Body of pancreas (tissue), 4 donors: ENCODE measurements at regions not wholly inside any gene's neighbourhood (a gene's known extent, or its start where the extent isn't known, plus 50 kb on each side); places are given as distances from the start of the nearest gene placed in this dataset.
"Not testable (repeated sequence)": the region's sequence is repeated elsewhere in the genome, so short reads cannot be mapped to it uniquely, and the experiment has no call there.

Source experiments
- POLR2A ChIP-seq, 3 donors: fragments of 450-650 bp; IDR thresholded peaks; one replicate each; pipeline ENCODE4 v1.6.1; 2016; ENCODE audit warnings: antibody characterized with exemption in 3 of 3, mild to moderate bottlenecking in 2 of 3
- TF ChIP-seq, protein P1 (sequence below), 7 experiments: fragments of 450-650 bp in 4 of 7; fragments of 200-600 bp in 3 of 7; sonication (generic) in 3 of 7; IDR thresholded peaks; one replicate each; pipeline ENCODE4 v1.5.1; 2016 to 2019; ENCODE audit warnings: antibody characterized with exemption in 7 of 7

DNA sequence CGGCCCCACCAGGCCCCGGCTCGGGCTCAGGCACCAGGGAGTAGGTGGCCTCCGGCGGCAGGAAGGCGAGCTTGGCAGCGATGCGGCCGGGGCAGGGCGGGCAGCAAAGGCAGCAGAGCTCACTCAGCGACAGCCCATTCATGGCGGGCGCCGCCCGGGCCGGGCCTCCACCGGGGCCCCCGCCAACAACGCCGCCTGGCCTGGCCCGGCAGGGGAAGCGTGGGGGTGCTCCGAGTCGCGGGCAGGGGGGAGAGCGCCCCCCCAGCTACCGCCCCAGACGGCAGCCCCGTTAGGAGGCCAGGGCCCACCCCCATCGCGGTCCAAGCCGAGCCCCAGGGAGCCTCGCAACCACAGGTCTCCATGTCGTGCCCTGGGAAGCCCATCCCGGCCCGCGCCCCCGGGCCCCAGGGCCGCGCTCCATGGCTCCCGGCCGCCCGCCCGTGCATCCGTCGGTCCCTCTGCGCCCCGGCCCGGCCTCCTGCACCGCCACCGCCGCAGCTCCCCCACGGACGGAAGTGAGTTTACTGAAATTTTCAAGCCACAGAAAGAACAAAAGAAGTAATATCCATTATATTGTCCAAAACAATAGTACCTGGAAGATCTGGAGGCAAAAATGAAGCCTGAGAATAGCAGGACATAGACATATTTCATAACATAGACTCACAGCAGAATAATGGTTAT is 126.6 kb upstream of the VPREB1 start:
- TF ChIP-seq POLR2A (IDR thresholded peaks at IDR 0.05): not testable (repeated sequence)
- TF ChIP-seq, protein P1, sequence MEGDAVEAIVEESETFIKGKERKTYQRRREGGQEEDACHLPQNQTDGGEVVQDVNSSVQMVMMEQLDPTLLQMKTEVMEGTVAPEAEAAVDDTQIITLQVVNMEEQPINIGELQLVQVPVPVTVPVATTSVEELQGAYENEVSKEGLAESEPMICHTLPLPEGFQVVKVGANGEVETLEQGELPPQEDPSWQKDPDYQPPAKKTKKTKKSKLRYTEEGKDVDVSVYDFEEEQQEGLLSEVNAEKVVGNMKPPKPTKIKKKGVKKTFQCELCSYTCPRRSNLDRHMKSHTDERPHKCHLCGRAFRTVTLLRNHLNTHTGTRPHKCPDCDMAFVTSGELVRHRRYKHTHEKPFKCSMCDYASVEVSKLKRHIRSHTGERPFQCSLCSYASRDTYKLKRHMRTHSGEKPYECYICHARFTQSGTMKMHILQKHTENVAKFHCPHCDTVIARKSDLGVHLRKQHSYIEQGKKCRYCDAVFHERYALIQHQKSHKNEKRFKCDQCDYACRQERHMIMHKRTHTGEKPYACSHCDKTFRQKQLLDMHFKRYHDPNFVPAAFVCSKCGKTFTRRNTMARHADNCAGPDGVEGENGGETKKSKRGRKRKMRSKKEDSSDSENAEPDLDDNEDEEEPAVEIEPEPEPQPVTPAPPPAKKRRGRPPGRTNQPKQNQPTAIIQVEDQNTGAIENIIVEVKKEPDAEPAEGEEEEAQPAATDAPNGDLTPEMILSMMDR (IDR thresholded peaks at IDR 0.05): not testable (repeated sequence)
